GM21529 (cell line): ENCODE measurements at regions not wholly inside any gene's neighbourhood (a gene's known extent, or its start where the extent isn't known, plus 50 kb on each side); places are given as distances from the start of the nearest gene placed in this dataset.
"Not testable (repeated sequence)": the region's sequence is repeated elsewhere in the genome, so short reads cannot be mapped to it uniquely, and the experiment has no call there.

Experiments
- ATAC-seq: cut with Tn5 transposase; IDR thresholded peaks from one replicate; pipeline ENCODE4 v1.9.1; 2021; ENCODE audit not compliant: unreplicated experiment

- no peak for ATAC-seq
These were observed 53.5 kb upstream of the NDUFV2 start for GRCh38 chr18:9048808-9049494.

DNA sequence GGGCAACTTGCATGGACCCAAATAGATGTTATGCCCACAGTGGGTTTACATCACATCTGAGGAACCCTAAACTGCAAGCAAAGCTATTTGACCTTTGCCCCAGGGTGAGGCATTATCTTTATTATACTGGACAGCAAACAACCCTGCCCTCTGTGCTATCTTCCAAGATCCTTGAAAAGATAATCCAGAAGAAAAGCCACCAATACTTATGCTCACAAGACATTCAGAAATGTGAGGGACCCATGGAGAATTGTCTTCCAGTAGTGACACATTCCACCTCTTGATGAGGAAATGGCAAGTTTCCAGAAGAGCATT, 53.0 kb upstream of the NDUFV2 start:
- ATAC-seq, result no peak

DNA sequence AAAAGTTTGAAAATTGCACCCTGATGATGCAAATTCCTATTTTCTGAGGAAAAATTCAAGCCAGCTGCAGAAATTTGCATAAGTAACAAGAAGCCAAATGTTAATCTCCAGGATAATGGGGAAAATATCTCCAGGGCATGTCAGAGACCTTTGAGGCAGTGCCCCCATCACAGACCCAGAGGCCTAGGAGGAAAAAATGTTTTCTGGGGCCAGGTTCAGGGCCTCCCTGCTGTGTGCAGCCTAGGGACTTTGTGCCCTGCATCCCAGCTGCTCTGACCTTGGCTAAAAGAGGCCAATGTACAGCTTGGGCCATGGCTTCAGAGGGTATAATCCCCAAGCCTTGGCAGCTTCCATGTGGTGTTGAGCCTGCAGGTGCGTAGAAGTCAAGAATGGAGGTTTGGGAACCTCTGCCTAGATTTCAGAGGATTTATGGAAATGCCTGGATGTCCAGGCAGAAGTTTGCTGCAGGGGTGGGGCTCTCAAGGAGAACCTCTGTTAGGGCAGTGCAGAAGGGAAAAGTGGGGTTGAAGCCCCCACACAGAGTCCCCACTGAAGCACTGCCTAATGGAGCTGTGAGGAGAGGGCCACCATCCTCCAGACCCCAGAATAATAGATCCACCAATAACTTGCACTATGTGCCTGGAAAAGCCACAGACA, 51.7 kb upstream of the NDUFV2 start:
- not testable (repeated sequence) for ATAC-seq
